Liver (tissue), 3 donors: ENCODE measurements at regions not wholly inside any gene's neighbourhood (a gene's known extent, or its start where the extent isn't known, plus 50 kb on each side); places are given as distances from the start of the nearest gene placed in this dataset.

ENCODE experiments used
- CTCF ChIP-seq: fragments of 150-350 bp; IDR thresholded peaks from 2 replicates; pipeline ENCODE4 v1.5.1; 2017; ENCODE audit warnings: improper control_type of control experiment, low read depth, low read length; ENCODE audit not compliant: missing input control
- FOXA1 ChIP-seq: IDR thresholded peaks from 2 replicates; pipeline ENCODE4 v1.6.1; 2016; ENCODE audit warnings: antibody characterized with exemption
- MAX ChIP-seq: IDR thresholded peaks from 2 replicates; pipeline ENCODE4 v1.6.1; 2016; ENCODE audit warnings: antibody characterized with exemption
- RXRA ChIP-seq, 2 donors: IDR thresholded peaks; 2 replicates each; pipeline ENCODE4 v1.6.1; 2017 to 2018; ENCODE audit warnings: antibody characterized with exemption in 2 of 2, mild to moderate bottlenecking in 1 of 2
- SP1 ChIP-seq: IDR thresholded peaks from 2 replicates; pipeline ENCODE4 v1.6.1; 2018; ENCODE audit warnings: antibody characterized with exemption, mild to moderate bottlenecking
- YY1 ChIP-seq: IDR thresholded peaks from 2 replicates; pipeline ENCODE4 v1.6.1; 2016; ENCODE audit warnings: antibody characterized with exemption, mild to moderate bottlenecking
- donor health status: healthy.
- donor health status: healthy.

GRCh38 chr1:14090062-14090461 lies 390.1 kb downstream of the PRDM2 start:
- TF ChIP-seq CTCF (no peak), SP1 (no peak), RXRA (IDR thresholded peaks at IDR 0.05) (no peak), YY1 (no peak), FOXA1 (no peak), MAX (no peak)
